Choroid plexus epithelial cell (primary cell): ENCODE measurements at regions not wholly inside any gene's neighbourhood (a gene's known extent, or its start where the extent isn't known, plus 50 kb on each side); places are given as distances from the start of the nearest gene placed in this dataset.
"Not testable (repeated sequence)": the region's sequence is repeated elsewhere in the genome, so short reads cannot be mapped to it uniquely, and the experiment has no call there.

Source experiments
- DNase-seq: peaks from one replicate; pipeline ENCODE4 v3.0.0-alpha.2; 2010; ENCODE audit warnings: low read depth
- H3K4me3 ChIP-seq: 2 replicates; pipeline ENCODE4 v1.5.1; 2011; ENCODE audit warnings: low read depth, mild to moderate bottlenecking, control low read depth, low read length, moderate library complexity
- TF ChIP-seq, protein P1 (sequence below): conservative IDR thresholded peaks from 2 replicates; pipeline ENCODE4 v1.5.1; 2011; ENCODE audit warnings: low read depth, mild to moderate bottlenecking, control low read depth, inconsistent platforms, low read length, moderate library complexity

DNA sequence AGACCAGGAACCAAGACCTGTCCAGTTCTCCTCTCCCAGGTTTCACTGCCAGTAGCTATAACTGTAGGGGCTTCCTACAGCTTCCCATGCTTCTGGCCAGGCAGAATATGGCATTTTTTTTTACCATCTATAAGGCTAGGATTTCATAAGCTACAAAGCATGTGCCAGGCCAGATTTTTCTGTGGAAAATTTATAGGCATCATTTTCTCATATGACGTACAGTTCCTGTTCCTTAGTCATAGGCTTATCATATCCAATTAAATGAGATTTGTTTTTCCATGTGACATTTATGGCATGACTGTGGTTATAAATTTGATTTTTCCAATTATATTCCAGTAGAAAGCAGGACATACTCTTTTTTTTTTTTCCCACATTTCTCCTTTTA is 208.6 kb upstream of the NPY start:
- TF ChIP-seq, protein P1, sequence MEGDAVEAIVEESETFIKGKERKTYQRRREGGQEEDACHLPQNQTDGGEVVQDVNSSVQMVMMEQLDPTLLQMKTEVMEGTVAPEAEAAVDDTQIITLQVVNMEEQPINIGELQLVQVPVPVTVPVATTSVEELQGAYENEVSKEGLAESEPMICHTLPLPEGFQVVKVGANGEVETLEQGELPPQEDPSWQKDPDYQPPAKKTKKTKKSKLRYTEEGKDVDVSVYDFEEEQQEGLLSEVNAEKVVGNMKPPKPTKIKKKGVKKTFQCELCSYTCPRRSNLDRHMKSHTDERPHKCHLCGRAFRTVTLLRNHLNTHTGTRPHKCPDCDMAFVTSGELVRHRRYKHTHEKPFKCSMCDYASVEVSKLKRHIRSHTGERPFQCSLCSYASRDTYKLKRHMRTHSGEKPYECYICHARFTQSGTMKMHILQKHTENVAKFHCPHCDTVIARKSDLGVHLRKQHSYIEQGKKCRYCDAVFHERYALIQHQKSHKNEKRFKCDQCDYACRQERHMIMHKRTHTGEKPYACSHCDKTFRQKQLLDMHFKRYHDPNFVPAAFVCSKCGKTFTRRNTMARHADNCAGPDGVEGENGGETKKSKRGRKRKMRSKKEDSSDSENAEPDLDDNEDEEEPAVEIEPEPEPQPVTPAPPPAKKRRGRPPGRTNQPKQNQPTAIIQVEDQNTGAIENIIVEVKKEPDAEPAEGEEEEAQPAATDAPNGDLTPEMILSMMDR, result no peak
- no peak for DNase-seq
- H3K4me3 ChIP-seq, result no peak overlapping the region

GRCh38 chr7:24082826-24083225 is 201.2 kb upstream of the NPY start:
- no peak for DNase-seq
- TF ChIP-seq, protein P1, result no peak
- H3K4me3 ChIP-seq, result no peak overlapping the region

DNA sequence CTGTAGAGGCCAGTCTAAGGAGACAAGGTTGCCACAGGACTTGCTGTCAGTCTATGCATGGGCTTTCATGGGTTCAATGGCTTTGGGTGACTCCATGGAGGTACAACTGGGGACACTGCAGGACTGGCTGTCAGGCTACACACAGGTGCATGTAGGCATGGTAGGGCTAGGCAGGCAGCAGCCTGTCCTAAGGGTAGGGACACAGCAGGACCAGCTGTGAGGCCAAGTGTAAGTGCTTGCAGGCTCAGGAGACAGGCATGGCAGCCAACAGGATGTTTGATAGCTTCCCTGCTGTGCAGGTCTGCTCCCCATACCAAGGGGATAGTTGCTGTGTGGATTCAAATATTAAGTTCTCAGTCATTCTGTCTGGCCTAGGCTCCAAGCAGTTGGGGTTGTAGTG is 181.0 kb upstream of the NPY start:
- TF ChIP-seq, protein P1, result no peak
- no peak overlapping the region for H3K4me3 ChIP-seq
- DNase-seq, result no peak

DNA sequence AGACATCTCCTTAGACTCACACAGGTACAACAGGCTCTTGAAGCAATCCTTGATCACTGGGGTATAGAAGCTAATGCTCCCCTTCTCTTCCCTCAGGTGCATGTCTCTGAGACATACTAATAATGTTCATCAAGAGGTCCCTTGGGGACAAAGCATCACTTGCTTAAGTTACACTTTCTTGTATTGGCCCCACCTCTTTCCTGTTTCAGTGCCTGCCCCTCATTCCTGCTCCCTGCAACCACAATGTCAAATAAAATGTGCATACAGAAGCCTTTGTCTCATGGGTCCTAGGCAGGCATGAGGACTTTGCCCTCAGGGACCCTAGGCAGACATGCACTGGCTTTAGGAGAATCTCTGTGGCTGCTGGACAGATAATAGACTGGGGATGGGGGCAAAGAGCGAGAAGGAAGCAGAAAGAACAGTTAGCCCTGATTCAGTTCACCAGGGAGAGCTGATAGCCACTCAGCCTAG is 175.0 kb upstream of the NPY start:
- TF ChIP-seq, protein P1, result no peak
- H3K4me3 ChIP-seq, result no peak overlapping the region
- no peak for DNase-seq

GRCh38 chr7:24110056-24110455 is 173.9 kb upstream of the NPY start:
- no peak for DNase-seq
- H3K4me3 ChIP-seq, result no peak overlapping the region
- TF ChIP-seq, protein P1, result no peak

DNA sequence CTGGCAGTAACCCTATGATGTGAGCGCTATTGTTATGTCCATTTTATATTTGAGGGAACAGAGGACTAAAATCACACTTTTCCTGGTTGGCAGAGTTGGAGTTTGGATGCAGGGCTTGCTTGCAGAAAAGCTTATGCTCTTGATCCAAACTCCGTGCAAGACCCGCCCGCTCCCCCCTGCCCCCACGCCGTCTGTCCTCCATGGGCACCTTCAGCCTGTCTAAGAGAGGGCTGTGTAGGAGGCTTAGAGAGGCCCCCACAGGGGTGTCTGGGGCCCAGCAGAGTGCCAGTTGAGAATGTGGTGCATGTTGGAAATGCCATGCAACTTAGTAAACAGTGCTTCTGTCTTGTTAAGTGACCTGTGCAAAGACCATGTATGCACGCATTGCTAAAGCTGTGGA is 170.5 kb upstream of the NPY start:
- TF ChIP-seq, protein P1, result no peak
- no peak for DNase-seq
- no peak overlapping the region for H3K4me3 ChIP-seq

DNA sequence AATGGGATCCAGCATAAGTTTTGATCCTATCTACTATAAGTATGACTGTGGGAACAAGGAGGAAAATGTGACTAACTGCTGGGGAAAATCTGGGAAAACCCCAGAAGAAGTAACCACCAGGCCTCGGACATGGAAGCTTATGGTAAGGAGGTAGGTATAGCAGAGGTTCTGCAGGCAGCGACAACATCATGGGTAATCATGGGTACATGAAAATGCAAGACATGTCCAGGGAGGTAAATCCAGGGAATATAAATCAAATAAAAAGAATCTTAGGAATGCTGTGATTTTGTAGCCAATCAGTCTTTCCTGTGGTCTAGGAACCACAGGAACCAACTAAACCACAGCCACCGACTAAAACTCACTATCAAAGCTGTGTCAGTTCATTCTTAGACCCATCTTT is 168.3 kb upstream of the NPY start:
- DNase-seq, result no peak
- no peak overlapping the region for H3K4me3 ChIP-seq
- TF ChIP-seq, protein P1, result no peak

- not testable (repeated sequence) for H3K4me3 ChIP-seq, DNase-seq
Observed at GRCh38 chr7:24117903-24118499, 166.0 kb upstream of the NPY start.
